H1 (cell line): ENCODE measurements at regions not wholly inside any gene's neighbourhood (a gene's known extent, or its start where the extent isn't known, plus 50 kb on each side); places are given as distances from the start of the nearest gene placed in this dataset.
"Not testable (repeated sequence)": the region's sequence is repeated elsewhere in the genome, so short reads cannot be mapped to it uniquely, and the experiment has no call there.

ENCODE experiments used
- CTCF ChIA-PET: fragments of 300-600 bp; sonication (Branson Sonifier 250); formaldehyde crosslinking; loops from one replicate; lab custom pipeline; 2021; ENCODE audit not compliant: partially characterized antibody; lab: Charles Lee
- POLR2A ChIA-PET: fragments of 300-600 bp; sonication (Branson Sonifier 250); formaldehyde crosslinking; loops from one replicate; lab custom pipeline; 2021; ENCODE audit warnings: inconsistent platforms; ENCODE audit not compliant: partially characterized antibody; lab: Charles Lee
- DNase-seq, 2 experiments: peaks; one replicate each; pipeline versions ENCODE4 v3.0.0 to v3.0.0-alpha.2; 2010 to 2022; ENCODE audit warnings: low spot score in 2 of 2, low read depth in 1 of 2, mixed read lengths in 1 of 2
- FAIRE-seq: peaks from 2 replicates; lab custom pipeline; 2011; peaks lifted over from hg19 to GRCh38; lab: Jason Lieb, UNC
- H2AFZ ChIP-seq: 2 replicates; pipeline ENCODE4 v1.8.1; 2012; ENCODE audit warnings: low read length, inconsistent platforms
- H2AK5ac ChIP-seq: 2 replicates; pipeline ENCODE4 v1.6.1; 2013; ENCODE audit warnings: low read depth, low read length
- H2BK120ac ChIP-seq: replicated peaks from 2 replicates; pipeline ENCODE3; 2013; ENCODE audit warnings: low read depth, low read length, inconsistent platforms
- H2BK12ac ChIP-seq: 2 replicates; pipeline ENCODE4 v1.6.1; 2013; ENCODE audit warnings: low read depth, low read length
- H2BK15ac ChIP-seq: 2 replicates; pipeline ENCODE4 v1.6.1; 2013; ENCODE audit warnings: low read length
- H2BK20ac ChIP-seq: 2 replicates; pipeline ENCODE4 v1.6.1; 2013; ENCODE audit warnings: low read length
- H2BK5ac ChIP-seq: 2 replicates; pipeline ENCODE4 v1.6.1; 2013; ENCODE audit warnings: low read depth, low read length
- H3K14ac ChIP-seq: 2 replicates; pipeline ENCODE4 v1.6.1; 2013; ENCODE audit warnings: inconsistent platforms; ENCODE audit not compliant: insufficient read length
- H3K18ac ChIP-seq: 2 replicates; pipeline ENCODE4 v1.6.1; 2013; ENCODE audit warnings: low read length; ENCODE audit errors: extremely low read depth
- H3K23ac ChIP-seq: 2 replicates; pipeline ENCODE4 v1.6.1; 2013; ENCODE audit warnings: inconsistent platforms; ENCODE audit not compliant: insufficient read length
- H3K23me2 ChIP-seq: 2 replicates; pipeline ENCODE4 v1.6.1; 2013; ENCODE audit warnings: low read depth, low read length
- H3K27ac ChIP-seq: 2 replicates; pipeline ENCODE4 v1.6.1; 2011; ENCODE audit warnings: low read depth, low read length, inconsistent platforms
- H3K27me3 ChIP-seq, 4 experiments: replicated peaks in 1 of 4; 1 replicate in 1 of 4; 2 replicates in 3 of 4; pipeline versions ENCODE4 v1.6.1 to v1.8.1; 2011 to 2013; ENCODE audit warnings: low read length in 3 of 4, mild to moderate bottlenecking in 3 of 4, inconsistent platforms in 2 of 4, mixed read lengths in 2 of 4, moderate library complexity in 1 of 4; ENCODE audit not compliant: control insufficient read depth in 3 of 4, insufficient read depth in 3 of 4; ENCODE audit errors: extremely low read depth in 1 of 4
- H3K36me3 ChIP-seq, 4 experiments: 2 replicates each; pipeline versions ENCODE4 v1.6.1 to v1.8.1; 2011 to 2013; ENCODE audit warnings: mild to moderate bottlenecking in 4 of 4, low read length in 3 of 4, moderate library complexity in 2 of 4, control low read depth in 1 of 4, inconsistent platforms in 1 of 4; ENCODE audit not compliant: insufficient read depth in 4 of 4, control insufficient read depth in 2 of 4
- H3K4ac ChIP-seq: replicated peaks from 2 replicates; pipeline ENCODE3; 2013; ENCODE audit warnings: low read length, low read depth, mixed read lengths, inconsistent platforms; ENCODE audit not compliant: insufficient read length
- H3K4me1 ChIP-seq, 4 experiments: replicated peaks in 1 of 4; 1 replicate in 1 of 4; 2 replicates in 3 of 4; pipeline versions ENCODE4 v1.6.1 to v1.8.1; 2011 to 2013; ENCODE audit warnings: low read length in 3 of 4, inconsistent platforms in 2 of 4, mixed read lengths in 1 of 4; ENCODE audit not compliant: insufficient read depth in 4 of 4, control insufficient read depth in 3 of 4
- H3K4me2 ChIP-seq, 2 experiments: 2 replicates each; pipeline versions ENCODE4 v1.6.1 to v1.8.1; 2011 to 2013; ENCODE audit warnings: low read depth in 2 of 2, low read length in 2 of 2, control low read depth in 1 of 2, inconsistent platforms in 1 of 2, mild to moderate bottlenecking in 1 of 2; ENCODE audit not compliant: insufficient read depth in 1 of 2
- H3K4me3 ChIP-seq, 4 experiments: fragments of 200-600, 300-600 bp in 1 of 4; sonication (generic), shearing (Covaris generic), sonication (Bioruptor Twin) in 1 of 4; 2 replicates each; pipeline versions ENCODE4 v1.5.1 to v1.8.1; 2011 to 2016; ENCODE audit warnings: low read length in 4 of 4, low read depth in 3 of 4, control low read depth in 2 of 4, inconsistent platforms in 2 of 4, mild to moderate bottlenecking in 2 of 4, mixed read lengths in 1 of 4, moderate library complexity in 1 of 4; ENCODE audit not compliant: insufficient read depth in 2 of 4; ENCODE audit errors: extremely low read depth in 1 of 4
- H3K56ac ChIP-seq: replicated peaks from 2 replicates; pipeline ENCODE3; 2013; ENCODE audit warnings: low read depth, mild to moderate bottlenecking, mixed read lengths, low read length, inconsistent platforms; ENCODE audit not compliant: insufficient read length
- H3K79me1 ChIP-seq: 2 replicates; pipeline ENCODE4 v1.6.1; 2013; ENCODE audit warnings: low read depth, low read length, control low read depth
- H3K79me2 ChIP-seq, 2 experiments: 2 replicates each; pipeline versions ENCODE4 v1.6.1 to v1.8.1; 2012 to 2013; ENCODE audit warnings: low read length in 2 of 2, mild to moderate bottlenecking in 2 of 2, inconsistent platforms in 1 of 2; ENCODE audit not compliant: insufficient read depth in 2 of 2, control insufficient read depth in 1 of 2
- H3K9ac ChIP-seq, 4 experiments: replicated peaks in 1 of 4; 1 replicate in 1 of 4; 2 replicates in 3 of 4; pipeline versions ENCODE4 v1.6.1 to v1.8.1; 2011 to 2013; ENCODE audit warnings: low read depth in 3 of 4, low read length in 3 of 4, control low read depth in 2 of 4, mild to moderate bottlenecking in 2 of 4, moderate library complexity in 2 of 4, inconsistent platforms in 1 of 4; ENCODE audit errors: extremely low read depth in 1 of 4
- H3K9me3 ChIP-seq, 2 experiments: 2 replicates each; pipeline versions ENCODE4 v1.6.1 to v1.8.1; 2012 to 2013; ENCODE audit warnings: mild to moderate bottlenecking in 2 of 2, moderate library complexity in 2 of 2, control low read depth in 1 of 2, inconsistent platforms in 1 of 2, low read depth in 1 of 2, low read length in 1 of 2, mixed read lengths in 1 of 2; ENCODE audit not compliant: insufficient read depth in 2 of 2
- H4K20me1 ChIP-seq, 2 experiments: replicated peaks in 1 of 2; 2 replicates each; pipeline versions ENCODE3 to v1.8.1; 2011 to 2013; ENCODE audit warnings: inconsistent platforms in 2 of 2, low read length in 2 of 2, mild to moderate bottlenecking in 1 of 2; ENCODE audit not compliant: insufficient read depth in 2 of 2, control insufficient read depth in 1 of 2
- H4K5ac ChIP-seq: 2 replicates; pipeline ENCODE4 v1.6.1; 2013; ENCODE audit warnings: low read length, low read depth, mixed read lengths, inconsistent platforms; ENCODE audit not compliant: insufficient read length
- H4K8ac ChIP-seq: 2 replicates; pipeline ENCODE4 v1.8.0; 2013; ENCODE audit warnings: mild to moderate bottlenecking, moderate library complexity, low read length, inconsistent platforms; ENCODE audit not compliant: insufficient read depth; ENCODE audit errors: extremely low read depth
- H4K91ac ChIP-seq: replicated peaks from 2 replicates; pipeline ENCODE3; 2013; ENCODE audit warnings: low read length, mixed read lengths, inconsistent platforms; ENCODE audit not compliant: insufficient read length
- WGBS, 2 experiments: shearing (Covaris generic) in 1 of 2; methylation state at CpG; one replicate each; pipeline versions ENCODE4 v1.1.6 to v1.1.7; 2013 to 2015; ENCODE audit warnings: low lambda C conversion rate in 2 of 2, mixed read lengths in 2 of 2, inconsistent platforms in 1 of 2, low coverage in 1 of 2, missing lambda C conversion rate in 1 of 2; ENCODE audit not compliant: insufficient replicate concordance in 2 of 2, insufficient coverage in 1 of 2, insufficient read length in 1 of 2; ENCODE audit errors: extremely low coverage in 1 of 2, missing lambda C conversion rate in 1 of 2; 5-methylcytosine and 5-hydroxymethylcytosine counted together

- H3K79me1 ChIP-seq, H3K4me2 ChIP-seq, H2BK120ac ChIP-seq, H2AK5ac ChIP-seq, H3K4me3 ChIP-seq, H2AFZ ChIP-seq, H3K56ac ChIP-seq, H3K36me3 ChIP-seq, H3K4ac ChIP-seq, H4K20me1 ChIP-seq, H3K18ac ChIP-seq, H2BK12ac ChIP-seq, H3K27me3 ChIP-seq, H3K4me1 ChIP-seq, H4K5ac ChIP-seq, POLR2A ChIA-PET, H2BK5ac ChIP-seq, DNase-seq, H3K14ac ChIP-seq, H2BK15ac ChIP-seq, H3K79me2 ChIP-seq, H3K23ac ChIP-seq, H3K23me2 ChIP-seq, FAIRE-seq, H2BK20ac ChIP-seq, H4K8ac ChIP-seq, H3K27ac ChIP-seq, H3K9ac ChIP-seq, H4K91ac ChIP-seq: not testable (repeated sequence)
- CTCF ChIA-PET, result interaction anchor here (0.8 to 1.1 kb wide), 2 partner anchors 20 to 186 kb away, joined by 3 read pairs; no protein-coding TSS in a partner anchor
- 93% methylated on average over 7 of the region's 7 CpGs; no CpG with 5 or more reads in 1 of the 2 experiments for WGBS, 2 experiments
- peaks cover 10 to 14% of the 10 kb centered on the region in 2 experiments for H3K9me3 ChIP-seq
Measured at GRCh38 chr2:37722971-37723370, 51.5 kb upstream of the CDC42EP3 start.
